Activated CD8-positive, alpha-beta memory T cell treated with anti-CD3 and anti-CD28 coated beads for 4 hours (primary cell): ENCODE measurements at regions not wholly inside any gene's neighbourhood (a gene's known extent, or its start where the extent isn't known, plus 50 kb on each side); places are given as distances from the start of the nearest gene placed in this dataset.
"Not testable (repeated sequence)": the region's sequence is repeated elsewhere in the genome, so short reads cannot be mapped to it uniquely, and the experiment has no call there.

ENCODE experiments used
- DNase-seq, 2 donors: peaks; one replicate each; pipeline ENCODE4 v3.0.0-alpha.2; 2020; ENCODE audit warnings: low read depth in 2 of 2

GRCh38 chr5:135279328-135279727 lies 119.7 kb downstream of the MACROH2A1 start:
- no peak for DNase-seq

DNA sequence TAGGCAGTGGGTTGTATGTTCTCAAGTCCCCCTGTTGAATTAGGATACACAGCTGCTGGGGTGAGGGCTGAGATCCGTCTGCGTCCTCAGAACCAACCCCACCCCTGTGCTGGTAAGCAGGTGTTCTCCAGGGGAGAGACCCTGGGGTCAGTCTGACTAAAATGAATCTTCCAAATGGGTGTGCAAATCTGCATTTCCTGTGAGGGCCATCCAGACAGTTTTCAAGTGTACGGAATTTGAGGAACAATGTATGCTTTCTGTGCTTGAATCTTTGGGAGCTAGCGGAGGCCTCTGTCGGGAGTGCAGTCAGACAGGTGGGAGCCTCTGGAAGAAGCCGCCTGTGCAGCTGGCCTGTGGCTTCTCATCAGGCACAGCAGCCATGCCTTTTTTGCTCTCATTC lies 122.9 kb downstream of the MACROH2A1 start:
- no peak for DNase-seq

DNA sequence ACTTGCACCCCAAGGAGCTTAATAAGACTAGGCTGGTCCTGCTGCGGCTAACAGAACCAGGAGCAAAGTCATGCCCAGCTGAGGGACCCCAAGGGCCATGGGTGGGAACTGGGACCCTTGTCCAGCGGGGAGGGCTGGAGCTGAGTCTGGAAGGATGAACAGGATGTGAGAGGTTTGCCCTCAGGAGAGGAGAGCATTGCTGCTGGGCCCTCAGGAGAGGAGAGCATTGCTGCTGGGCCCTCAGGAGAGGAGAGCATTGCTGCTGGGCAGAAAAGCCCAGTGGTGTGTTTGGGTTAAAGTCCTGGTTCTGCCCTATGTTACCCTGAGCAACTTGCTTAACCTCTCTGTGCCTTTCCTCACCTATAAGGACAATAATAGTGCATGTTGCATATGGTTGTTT lies 125.8 kb downstream of the MACROH2A1 start:
- no peak for DNase-seq

DNA sequence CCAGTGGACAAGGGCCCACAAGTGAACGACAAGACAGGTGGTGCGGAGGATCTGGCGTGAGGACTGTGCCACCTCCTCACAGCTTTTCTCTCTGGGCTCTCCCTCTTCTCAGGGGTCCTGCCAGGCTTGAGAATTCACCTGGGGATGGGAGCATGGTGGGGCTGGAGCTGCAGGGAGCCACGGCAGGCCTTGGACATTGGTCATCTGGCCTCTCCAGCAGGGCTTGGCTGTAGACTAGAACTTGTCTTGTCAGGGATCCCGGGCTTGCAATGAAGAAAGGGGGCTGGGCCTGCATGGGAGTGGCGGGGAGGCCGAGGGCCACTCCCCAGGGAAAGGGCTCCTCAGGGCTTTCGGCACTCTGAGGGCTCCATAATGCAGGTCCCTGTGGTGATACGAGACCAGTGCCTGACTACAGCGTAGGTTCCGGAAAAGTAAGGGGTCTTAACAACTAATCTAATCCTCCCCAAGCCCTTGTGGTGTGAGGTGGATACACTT lies 126.7 kb downstream of the MACROH2A1 start:
- no peak for DNase-seq

- DNase-seq = no peak
These were observed 127.3 kb downstream of the MACROH2A1 start for GRCh38 chr5:135271533-135272310.

DNA sequence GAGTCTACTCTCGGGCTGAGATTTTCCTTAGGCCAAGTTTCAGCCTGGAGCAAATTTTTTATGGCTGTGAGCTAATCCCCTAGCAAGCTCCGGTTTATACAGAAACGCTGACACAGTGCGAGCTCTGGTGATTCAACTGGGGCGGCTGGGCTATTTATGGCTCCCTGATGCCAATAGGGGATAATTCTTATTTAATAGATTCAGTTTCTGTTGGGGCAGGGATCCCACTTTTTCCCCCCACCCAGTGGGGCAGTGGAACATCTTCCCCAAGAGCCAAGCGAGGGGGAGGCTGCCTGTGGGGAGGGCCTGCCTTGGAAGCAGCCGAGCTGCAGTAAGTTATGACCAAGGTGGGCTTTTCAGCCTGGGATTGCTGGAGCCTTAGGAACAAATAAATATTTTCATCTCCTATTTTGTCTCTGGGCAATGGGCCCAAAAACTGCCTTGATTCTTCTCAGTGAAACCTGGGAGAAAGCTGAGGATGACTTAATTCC lies 129.1 kb downstream of the MACROH2A1 start:
- DNase-seq = no peak

GRCh38 chr5:135269199-135269598 lies 129.8 kb downstream of the MACROH2A1 start:
- DNase-seq = no peak

GRCh38 chr5:135266975-135267374 lies 132.1 kb downstream of the MACROH2A1 start:
- no peak for DNase-seq

- no peak for DNase-seq
These were observed 132.8 kb downstream of the MACROH2A1 start for GRCh38 chr5:135266303-135266635.

DNA sequence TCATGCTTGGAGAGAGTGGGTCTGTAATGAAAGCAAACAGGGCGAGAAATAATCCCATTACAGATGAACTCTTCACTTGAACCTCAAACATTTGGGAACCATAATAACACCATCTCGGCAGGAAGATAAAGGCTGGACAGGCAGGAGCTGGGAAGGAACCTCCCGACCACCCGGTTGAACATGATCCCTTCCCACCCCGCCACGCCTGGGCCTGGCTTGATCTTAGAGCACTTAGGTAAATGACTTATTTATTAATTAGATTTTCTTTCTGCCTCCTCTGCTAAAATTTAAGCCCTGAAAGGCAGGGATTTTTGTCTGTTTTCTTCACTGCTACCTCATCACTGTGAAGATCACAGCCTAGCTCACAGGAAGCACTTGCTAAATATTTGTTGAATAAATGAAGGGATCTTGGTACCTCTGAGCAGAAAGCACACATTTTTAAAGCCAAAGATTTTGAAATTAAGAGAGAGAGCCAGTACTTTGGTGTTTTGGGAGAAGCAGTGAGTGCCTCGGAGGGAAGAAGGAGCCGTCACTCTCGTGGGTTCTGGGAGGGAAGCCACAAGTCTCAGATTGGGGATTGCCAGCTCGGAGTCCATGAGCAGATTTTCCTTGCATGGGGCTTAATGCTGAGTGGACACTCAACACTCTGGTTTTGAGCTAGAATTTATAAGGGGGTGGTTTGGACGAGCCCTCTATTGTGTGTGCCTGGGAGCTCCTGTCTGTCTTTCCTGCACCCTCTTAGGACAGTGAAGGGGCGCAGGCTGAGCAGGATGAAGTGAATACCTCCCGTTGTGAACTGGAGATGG lies 133.3 kb downstream of the MACROH2A1 start:
- DNase-seq = no peak

GRCh38 chr5:135264451-135265440 lies 134.3 kb downstream of the MACROH2A1 start:
- DNase-seq = no peak

DNA sequence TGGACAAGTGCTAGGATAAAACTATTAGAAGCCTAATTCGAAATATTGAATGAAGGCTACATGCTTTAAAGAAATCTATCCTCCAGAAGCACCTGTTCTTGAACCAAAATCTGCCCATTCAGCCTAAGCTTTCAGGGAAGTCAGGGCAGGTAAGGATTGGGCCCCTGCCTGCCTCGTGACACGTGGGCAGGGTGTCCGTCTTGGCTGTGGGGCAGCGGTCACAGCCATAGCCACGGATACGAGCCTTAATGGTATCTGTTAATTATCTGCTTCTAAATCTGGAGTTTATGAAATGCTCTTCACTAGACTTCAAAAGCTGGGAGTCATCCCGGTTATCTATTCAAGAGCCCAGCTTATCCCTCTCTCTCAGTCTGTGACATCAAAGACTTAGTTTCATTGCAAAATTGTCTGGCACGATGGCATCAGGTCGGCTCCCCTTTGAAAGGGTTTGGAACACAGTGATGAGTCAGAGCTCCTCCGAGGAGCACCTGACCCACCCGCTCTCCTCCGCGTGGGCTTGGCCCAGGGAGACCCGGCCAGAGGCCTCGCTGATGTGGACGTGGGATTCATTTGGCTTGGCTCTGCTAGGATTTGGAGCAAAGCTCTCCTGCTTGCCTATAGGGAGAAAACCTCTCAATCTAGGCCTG lies 135.9 kb downstream of the MACROH2A1 start:
- DNase-seq = no peak

- no peak for DNase-seq
These were observed 136.7 kb downstream of the MACROH2A1 start for GRCh38 chr5:135262364-135262763.

DNA sequence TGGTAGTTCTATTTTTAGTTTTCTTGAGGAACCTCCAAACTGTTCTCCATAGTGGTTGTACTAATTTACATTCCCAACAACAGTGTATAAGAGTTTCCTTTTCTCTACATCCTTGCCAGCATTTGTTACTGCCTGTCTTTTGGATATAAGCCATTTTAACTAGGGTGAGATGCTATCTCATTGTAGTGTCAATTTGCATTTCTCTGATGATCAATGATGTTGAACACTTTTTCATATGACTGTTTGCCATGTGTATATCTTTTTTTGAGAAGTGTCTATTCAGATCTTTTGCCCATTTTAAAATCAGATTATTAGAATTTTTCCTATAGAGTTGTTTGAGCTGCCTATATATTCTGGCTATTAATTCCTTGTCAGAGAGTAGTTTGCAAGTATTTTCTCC lies 138.9 kb downstream of the MACROH2A1 start:
- DNase-seq = not testable (repeated sequence)

- DNase-seq = no peak
These were observed 143.4 kb downstream of the MACROH2A1 start for GRCh38 chr5:135255461-135256178.

DNA sequence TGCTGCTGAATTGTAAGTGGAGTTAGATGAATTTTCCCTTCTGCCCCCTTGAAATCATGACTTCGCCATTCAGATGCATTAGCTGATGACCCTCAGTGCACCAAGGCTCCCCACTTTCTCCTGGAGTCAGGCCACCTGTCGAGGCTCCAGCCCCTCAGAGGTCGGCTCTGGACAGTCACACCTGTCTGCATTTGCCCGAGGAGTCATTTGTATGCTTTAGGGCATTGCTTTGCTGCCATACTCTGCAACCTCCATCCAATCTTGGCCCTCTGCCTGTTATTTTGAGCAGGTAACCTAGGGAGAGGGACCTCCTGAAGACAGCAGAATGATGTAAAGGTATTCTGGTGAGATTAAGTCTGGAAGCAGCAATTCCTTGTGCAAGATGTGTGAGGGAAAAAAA lies 144.8 kb downstream of the MACROH2A1 start:
- no peak for DNase-seq

DNA sequence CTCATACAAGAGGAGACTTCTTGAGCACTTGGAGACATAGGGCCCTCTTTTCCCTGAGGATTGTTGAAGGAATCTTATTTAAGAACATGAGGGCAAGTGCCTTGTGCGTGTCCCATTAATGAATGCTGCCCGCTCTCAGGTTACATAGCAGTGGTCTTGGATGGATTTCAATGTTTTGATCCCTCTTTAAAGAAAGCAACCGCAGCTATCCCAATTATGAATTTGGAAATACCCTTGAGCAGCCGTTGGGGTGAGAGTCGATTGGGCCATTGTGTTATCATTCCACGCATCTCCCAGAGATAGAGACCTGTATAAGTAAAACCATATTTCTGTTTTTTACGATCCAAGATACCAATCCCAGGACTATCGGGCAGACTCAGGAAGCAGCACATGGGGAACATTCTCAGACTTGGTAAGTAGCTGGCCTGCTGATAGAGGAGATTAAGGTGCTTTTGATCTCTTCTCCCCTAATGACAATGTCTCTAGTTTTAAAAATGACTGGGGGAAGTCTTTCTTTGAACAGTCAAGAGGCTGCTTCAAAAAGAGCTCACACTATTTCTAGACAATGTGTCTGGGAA lies 145.3 kb downstream of the MACROH2A1 start:
- DNase-seq = no peak

- DNase-seq = no peak
These were observed 147.9 kb downstream of the MACROH2A1 start for GRCh38 chr5:135251093-135251492.

DNA sequence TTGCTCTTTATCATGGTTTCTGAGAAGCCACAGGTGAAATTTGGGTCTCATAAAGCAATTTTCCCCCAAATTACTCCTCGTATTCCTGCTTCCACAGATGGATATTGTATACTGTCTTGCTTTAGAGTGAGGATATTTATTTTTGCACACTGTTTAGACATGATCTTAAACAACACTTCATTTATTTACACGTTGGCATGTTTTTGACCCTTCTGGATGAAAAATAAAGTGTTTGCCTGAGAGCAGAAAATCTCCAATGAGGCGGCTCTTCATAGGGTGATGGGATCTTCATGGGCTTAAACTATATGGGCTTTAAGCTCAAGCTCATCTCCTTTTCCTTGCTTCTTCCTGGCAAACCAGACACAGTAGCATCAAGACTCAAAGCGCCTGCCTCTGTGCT lies 148.4 kb downstream of the MACROH2A1 start:
- no peak for DNase-seq

DNA sequence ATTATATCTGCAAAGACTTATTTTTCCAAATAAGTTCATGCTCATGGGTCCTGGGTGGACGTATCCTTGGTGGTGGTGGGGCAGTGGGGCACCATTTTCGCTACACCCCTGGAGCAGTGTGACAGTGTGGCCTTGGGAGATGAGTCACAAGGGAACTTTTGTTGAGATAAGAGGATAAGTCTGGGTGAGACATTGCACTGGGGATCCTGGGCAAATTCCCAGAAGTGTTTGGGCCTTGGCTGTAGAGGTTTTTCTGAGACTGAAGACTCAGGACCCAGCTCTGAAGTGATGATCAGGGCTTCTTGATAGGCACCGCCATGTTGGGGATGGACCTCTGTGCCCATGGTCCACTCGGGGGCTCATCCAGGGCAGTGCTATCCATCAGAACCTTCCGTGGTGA lies 149.4 kb downstream of the MACROH2A1 start:
- no peak for DNase-seq
